ENCODE measurements at regions not wholly inside any gene's neighbourhood (a gene's known extent, or its start where the extent isn't known, plus 50 kb on each side); places are given as distances from the start of the nearest gene placed in this dataset.
A peak's percentile ranks its signal among the peaks of the same experiment; 100 is the strongest.

- Histone ChIP-seq H3K27me3 (no peaks in the 10 kb centered on the region), H3K9me3 (no peaks in the 10 kb centered on the region), H3K36me3 (no peaks in the 10 kb centered on the region), H3K4me3 (no peak overlapping the region), H3K4me1 (peaks cover 0 to 22% (median 0%) of the 10 kb centered on the region in 9 donors), H3K27ac (peak overlapping the region in 1 of 10 donors; percentile 75)
- WGBS, 2 donors: 88 to 97% methylated on average over 2 of the region's 2 CpGs
- TF ChIP-seq, protein P1, sequence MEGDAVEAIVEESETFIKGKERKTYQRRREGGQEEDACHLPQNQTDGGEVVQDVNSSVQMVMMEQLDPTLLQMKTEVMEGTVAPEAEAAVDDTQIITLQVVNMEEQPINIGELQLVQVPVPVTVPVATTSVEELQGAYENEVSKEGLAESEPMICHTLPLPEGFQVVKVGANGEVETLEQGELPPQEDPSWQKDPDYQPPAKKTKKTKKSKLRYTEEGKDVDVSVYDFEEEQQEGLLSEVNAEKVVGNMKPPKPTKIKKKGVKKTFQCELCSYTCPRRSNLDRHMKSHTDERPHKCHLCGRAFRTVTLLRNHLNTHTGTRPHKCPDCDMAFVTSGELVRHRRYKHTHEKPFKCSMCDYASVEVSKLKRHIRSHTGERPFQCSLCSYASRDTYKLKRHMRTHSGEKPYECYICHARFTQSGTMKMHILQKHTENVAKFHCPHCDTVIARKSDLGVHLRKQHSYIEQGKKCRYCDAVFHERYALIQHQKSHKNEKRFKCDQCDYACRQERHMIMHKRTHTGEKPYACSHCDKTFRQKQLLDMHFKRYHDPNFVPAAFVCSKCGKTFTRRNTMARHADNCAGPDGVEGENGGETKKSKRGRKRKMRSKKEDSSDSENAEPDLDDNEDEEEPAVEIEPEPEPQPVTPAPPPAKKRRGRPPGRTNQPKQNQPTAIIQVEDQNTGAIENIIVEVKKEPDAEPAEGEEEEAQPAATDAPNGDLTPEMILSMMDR (IDR thresholded peaks at IDR 0.05): no peak
- peak in 2 of 8 donors; percentile 33 to 55 for ATAC-seq
- no peak for DNase-seq
- intact Hi-C loops (cut with DNase I): no loop called here
These were observed 95.3 kb downstream of the COPS8 start for GRCh38 chr2:237180987-237181386.

DNA sequence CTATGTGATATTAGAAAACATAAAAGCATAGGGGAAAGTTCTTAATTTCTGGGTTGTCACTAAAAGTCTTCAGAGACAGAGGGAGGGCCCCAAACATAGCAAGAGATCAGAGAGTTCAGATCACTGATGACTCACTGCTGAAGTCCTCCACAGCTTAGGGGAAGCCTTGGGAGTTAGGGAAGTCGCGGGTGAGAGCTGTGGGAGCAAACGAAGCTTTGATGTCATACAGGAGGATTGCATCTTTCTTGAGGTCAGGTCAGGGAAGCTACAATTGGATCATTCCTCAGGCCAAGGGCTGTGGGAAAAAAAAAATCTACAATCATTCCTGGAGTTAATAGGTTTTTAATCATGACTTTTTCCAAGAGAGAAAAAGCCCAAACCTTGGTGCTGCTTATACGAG is 96.2 kb downstream of the COPS8 start:
- DNase-seq (no peak), ATAC-seq (peak; percentile 10 to 82 (median 63))
- H3K4me3 ChIP-seq: no peak overlapping the region
- H3K4me1 ChIP-seq: peaks cover 0 to 22% (median 0%) of the 10 kb centered on the region in 9 donors
- TF ChIP-seq, protein P1 (IDR thresholded peaks at IDR 0.05): no peak
- intact Hi-C loops (cut with DNase I): no loop called here
- 53 to 61% methylated on average over 4 of the region's 4 CpGs for WGBS, 2 donors
- no peaks in the 10 kb centered on the region for H3K36me3 ChIP-seq
- H3K27ac ChIP-seq: peak overlapping the region in 5 of 10 donors; percentile 14 to 75 (median 26)
- H3K9me3 ChIP-seq: no peaks in the 10 kb centered on the region
- H3K27me3 ChIP-seq: peaks cover 0 to 3% (median 0%) of the 10 kb centered on the region in 7 donors

DNA sequence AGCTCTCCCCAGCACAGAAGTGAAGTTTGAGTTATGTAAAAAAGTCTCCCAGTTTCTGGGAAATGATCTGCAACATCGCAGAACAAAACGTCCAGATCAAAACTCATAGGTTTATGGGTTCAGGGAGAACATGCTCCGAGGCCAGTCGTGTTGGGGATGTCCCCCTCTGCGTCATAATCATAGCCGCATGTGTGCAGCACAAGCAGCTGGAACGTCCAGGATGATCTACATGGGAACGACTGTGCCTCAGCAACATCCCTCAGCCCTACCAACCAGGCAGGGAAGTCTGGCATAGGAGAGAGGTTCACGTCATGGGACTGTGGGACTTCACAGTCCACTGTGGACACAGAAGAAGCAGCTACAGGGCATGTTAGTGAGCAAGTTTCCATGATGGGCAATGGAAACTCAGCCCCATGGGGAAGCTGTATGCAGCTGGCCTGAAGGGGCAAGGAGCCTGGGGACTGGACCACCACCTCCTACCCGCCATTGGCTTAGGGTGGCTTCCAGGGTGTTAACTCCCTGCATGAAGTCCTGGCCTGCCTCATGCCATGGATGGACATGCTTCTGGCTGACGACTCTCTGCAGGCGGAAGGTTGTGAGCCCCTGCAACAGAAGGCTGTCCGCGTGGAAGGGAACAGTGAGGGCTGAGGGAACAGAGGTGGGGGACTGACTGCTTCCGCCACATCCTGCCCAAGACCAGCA is 96.9 kb downstream of the COPS8 start:
- peak in 4 of 8 donors; percentile 23 to 65 (median 48) for ATAC-seq

GRCh38 chr2:237184192-237184918 is 98.7 kb downstream of the COPS8 start:
- intact Hi-C loops (cut with DNase I): no loop called here
- no peaks in the 10 kb centered on the region for H3K36me3 ChIP-seq
- WGBS, 2 donors: 80 to 83% methylated on average over 14 of the region's 14 CpGs
- peaks cover 0 to 22% (median 0%) of the 10 kb centered on the region in 9 donors for H3K4me1 ChIP-seq
- TF ChIP-seq, protein P1 (IDR thresholded peaks at IDR 0.05): no peak
- H3K27me3 ChIP-seq: peaks cover 0 to 5% (median 0%) of the 10 kb centered on the region in 7 donors
- no peak for DNase-seq
- no peak overlapping the region for H3K4me3 ChIP-seq
- no peaks in the 10 kb centered on the region for H3K9me3 ChIP-seq
- no peak for ATAC-seq
- peak overlapping the region in 1 of 10 donors; percentile 65 for H3K27ac ChIP-seq

More for the DNA sequence above, 96.9 kb downstream of the COPS8 start:
- intact Hi-C loops (cut with DNase I): no loop called here
- WGBS, 2 donors: 80 to 90% methylated on average over 15 of the region's 15 CpGs
- peaks cover 0 to 22% (median 0%) of the 10 kb centered on the region in 9 donors for H3K4me1 ChIP-seq
- no peaks in the 10 kb centered on the region for H3K9me3 ChIP-seq
- peaks cover 0 to 5% (median 0%) of the 10 kb centered on the region in 7 donors for H3K27me3 ChIP-seq
- no peak overlapping the region for H3K4me3 ChIP-seq
- TF ChIP-seq, protein P1 (IDR thresholded peaks at IDR 0.05): no peak
- no peaks in the 10 kb centered on the region for H3K36me3 ChIP-seq
- no peak for DNase-seq
- peak overlapping the region in 5 of 10 donors; percentile 16 to 75 (median 26) for H3K27ac ChIP-seq

All from heart right ventricle (tissue), 16 donors.